PFSK-1 (cell line): ENCODE measurements at regions not wholly inside any gene's neighbourhood (a gene's known extent, or its start where the extent isn't known, plus 50 kb on each side); places are given as distances from the start of the nearest gene placed in this dataset.

Experiments
- FOXP2 ChIP-seq: optimal IDR thresholded peaks from 2 replicates; pipeline ENCODE3; 2011; ENCODE audit warnings: borderline replicate concordance, control low read depth, inconsistent platforms; ENCODE audit not compliant: insufficient read depth; ENCODE audit errors: extremely low read length, extremely low read depth
- POLR2AphosphoS5 ChIP-seq: IDR thresholded peaks from 2 replicates; pipeline ENCODE4 v1.6.1; 2012; ENCODE audit warnings: low read depth, mild to moderate bottlenecking, control low read depth, low read length, moderate library complexity
- SIN3A ChIP-seq: IDR thresholded peaks from 2 replicates; pipeline ENCODE4 v1.6.1; 2012; ENCODE audit warnings: mild to moderate bottlenecking, low read length, moderate library complexity, borderline replicate concordance; ENCODE audit not compliant: insufficient read depth
- TAF1 ChIP-seq: IDR thresholded peaks from 2 replicates; pipeline ENCODE4 v1.6.1; 2012; ENCODE audit warnings: low read length, control low read depth, borderline replicate concordance; ENCODE audit not compliant: insufficient read depth
- TF ChIP-seq, protein P1 (sequence below), 2 experiments: IDR thresholded peaks; 2 replicates each; pipeline versions ENCODE4 v1.6.1 to v1.8.0; 2011 to 2012; ENCODE audit warnings: low read depth in 2 of 2, low read length in 2 of 2, control low read depth in 1 of 2, inconsistent platforms in 1 of 2, mild to moderate bottlenecking in 1 of 2, moderate library complexity in 1 of 2; ENCODE audit not compliant: insufficient read depth in 1 of 2

DNA sequence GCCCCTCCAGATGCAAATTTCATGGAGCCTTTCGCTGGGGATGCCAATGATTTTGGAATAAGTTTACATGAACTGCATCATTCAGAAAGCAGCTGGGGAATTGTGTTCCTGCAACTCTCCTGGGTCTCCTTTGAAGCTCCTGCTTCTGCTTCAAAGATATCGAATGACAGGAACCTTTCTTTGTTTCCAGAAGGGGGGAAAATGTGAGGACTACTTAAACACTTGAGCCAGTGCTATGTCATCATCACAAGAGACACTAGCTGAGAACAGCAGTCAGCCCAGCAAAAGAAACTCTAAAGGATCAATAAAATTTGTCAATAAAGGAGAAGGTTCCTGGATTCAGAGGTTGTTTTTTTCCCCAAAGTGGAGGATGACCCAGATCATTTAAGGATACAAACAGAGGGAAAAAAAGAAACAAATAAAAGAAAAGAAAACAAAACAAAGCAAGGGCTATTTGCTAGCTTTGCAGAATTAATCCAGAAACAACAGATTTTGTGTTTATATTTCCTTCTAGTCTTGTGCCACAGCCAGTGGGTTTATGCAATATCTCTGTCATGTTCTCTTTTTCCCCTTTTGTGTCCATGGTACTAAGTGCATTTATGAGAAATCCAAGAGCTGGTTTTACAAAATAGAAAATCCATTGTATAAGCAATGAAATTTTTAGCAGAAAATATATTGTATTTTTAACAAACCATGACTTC is 463.7 kb downstream of the CDH2 start:
- TF ChIP-seq FOXP2, result no peak
- TF ChIP-seq TAF1, result no peak
- TF ChIP-seq POLR2AphosphoS5, result no peak
- TF ChIP-seq SIN3A, result no peak
- TF ChIP-seq, protein P1, sequence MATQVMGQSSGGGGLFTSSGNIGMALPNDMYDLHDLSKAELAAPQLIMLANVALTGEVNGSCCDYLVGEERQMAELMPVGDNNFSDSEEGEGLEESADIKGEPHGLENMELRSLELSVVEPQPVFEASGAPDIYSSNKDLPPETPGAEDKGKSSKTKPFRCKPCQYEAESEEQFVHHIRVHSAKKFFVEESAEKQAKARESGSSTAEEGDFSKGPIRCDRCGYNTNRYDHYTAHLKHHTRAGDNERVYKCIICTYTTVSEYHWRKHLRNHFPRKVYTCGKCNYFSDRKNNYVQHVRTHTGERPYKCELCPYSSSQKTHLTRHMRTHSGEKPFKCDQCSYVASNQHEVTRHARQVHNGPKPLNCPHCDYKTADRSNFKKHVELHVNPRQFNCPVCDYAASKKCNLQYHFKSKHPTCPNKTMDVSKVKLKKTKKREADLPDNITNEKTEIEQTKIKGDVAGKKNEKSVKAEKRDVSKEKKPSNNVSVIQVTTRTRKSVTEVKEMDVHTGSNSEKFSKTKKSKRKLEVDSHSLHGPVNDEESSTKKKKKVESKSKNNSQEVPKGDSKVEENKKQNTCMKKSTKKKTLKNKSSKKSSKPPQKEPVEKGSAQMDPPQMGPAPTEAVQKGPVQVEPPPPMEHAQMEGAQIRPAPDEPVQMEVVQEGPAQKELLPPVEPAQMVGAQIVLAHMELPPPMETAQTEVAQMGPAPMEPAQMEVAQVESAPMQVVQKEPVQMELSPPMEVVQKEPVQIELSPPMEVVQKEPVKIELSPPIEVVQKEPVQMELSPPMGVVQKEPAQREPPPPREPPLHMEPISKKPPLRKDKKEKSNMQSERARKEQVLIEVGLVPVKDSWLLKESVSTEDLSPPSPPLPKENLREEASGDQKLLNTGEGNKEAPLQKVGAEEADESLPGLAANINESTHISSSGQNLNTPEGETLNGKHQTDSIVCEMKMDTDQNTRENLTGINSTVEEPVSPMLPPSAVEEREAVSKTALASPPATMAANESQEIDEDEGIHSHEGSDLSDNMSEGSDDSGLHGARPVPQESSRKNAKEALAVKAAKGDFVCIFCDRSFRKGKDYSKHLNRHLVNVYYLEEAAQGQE (IDR thresholded peaks at IDR 0.05; ENCODE audit: insufficient read depth in 1 of 2, low read depth in 2 of 2, low read length in 2 of 2), result no peak
